Epithelial cell of proximal tubule (primary cell): ENCODE measurements at regions not wholly inside any gene's neighbourhood (a gene's known extent, or its start where the extent isn't known, plus 50 kb on each side); places are given as distances from the start of the nearest gene placed in this dataset.

Experiments
- DNase-seq: peaks from one replicate; pipeline ENCODE4 v3.0.0-alpha.2; 2011; ENCODE audit warnings: low read depth
- H3K4me3 ChIP-seq: 2 replicates; pipeline ENCODE4 v1.5.1; 2011; ENCODE audit warnings: low read depth, mild to moderate bottlenecking, low read length
- CTCF ChIP-seq: conservative IDR thresholded peaks from 2 replicates; pipeline ENCODE4 v1.5.1; 2012; ENCODE audit warnings: low read depth, mild to moderate bottlenecking, low read length

GRCh38 chr6:150761771-150762170, 103.7 kb upstream of the MTHFD1L start:
- no peak overlapping the region for H3K4me3 ChIP-seq
- DNase-seq = no peak
- no peak for TF ChIP-seq CTCF

- H3K4me3 ChIP-seq = no peak overlapping the region
- no peak for DNase-seq
- no peak for TF ChIP-seq CTCF
These were observed 101.0 kb upstream of the MTHFD1L start for GRCh38 chr6:150764334-150765066.

- no peak for DNase-seq
- no peak for TF ChIP-seq CTCF
- H3K4me3 ChIP-seq = no peak overlapping the region
These were observed 100.3 kb upstream of the MTHFD1L start for GRCh38 chr6:150765067-150765764.

- no peak for DNase-seq
- TF ChIP-seq CTCF = no peak
- no peak overlapping the region for H3K4me3 ChIP-seq
These were observed 99.1 kb upstream of the MTHFD1L start for GRCh38 chr6:150766201-150766997.

GRCh38 chr6:150767161-150767560, 98.3 kb upstream of the MTHFD1L start:
- H3K4me3 ChIP-seq = no peak overlapping the region
- DNase-seq = no peak
- TF ChIP-seq CTCF = no peak

GRCh38 chr6:150767571-150768018, 97.9 kb upstream of the MTHFD1L start:
- no peak overlapping the region for H3K4me3 ChIP-seq
- no peak for TF ChIP-seq CTCF
- DNase-seq = peak; percentile 38
